HEK293 (cell line): ENCODE measurements at regions not wholly inside any gene's neighbourhood (a gene's known extent, or its start where the extent isn't known, plus 50 kb on each side); places are given as distances from the start of the nearest gene placed in this dataset.

Experiments used
- CTCF ChIA-PET: fragments of 350-600 bp; formaldehyde crosslinking; extraction: SDS; loops from one replicate; lab custom pipeline; 2021; ENCODE audit warnings: antibody characterized with exemption; lab: Yijun Ruan, JAX
- POLR2A ChIA-PET: fragments of 300-600 bp; formaldehyde crosslinking; extraction: SDS; loops from one replicate; lab custom pipeline; 2020; ENCODE audit warnings: antibody characterized with exemption, inconsistent platforms; lab: Yijun Ruan, JAX
- H3K27ac ChIP-seq: fragments of 200-500 bp; sonication (Bioruptor generic); 2 replicates; pipeline ENCODE4 v1.5.1; 2014; ENCODE audit warnings: low read depth, low read length, control low read depth, inconsistent platforms; ENCODE audit errors: extremely low read depth
- H3K36me3 ChIP-seq, 2 experiments: fragments of 200-500 bp in 1 of 2; sonication (Bioruptor generic) in 1 of 2; 1 replicate in 1 of 2; 2 replicates in 1 of 2; pipeline ENCODE4 v1.5.1; 2014 to 2017; ENCODE audit warnings: inconsistent platforms in 2 of 2, low read length in 2 of 2; ENCODE audit not compliant: control insufficient read depth in 2 of 2, insufficient read depth in 1 of 2
- H3K4me1 ChIP-seq: fragments of 200-500 bp; sonication (Bioruptor generic); 2 replicates; pipeline ENCODE4 v1.5.1; 2014; ENCODE audit warnings: mild to moderate bottlenecking, low read length, inconsistent platforms; ENCODE audit not compliant: control insufficient read depth, insufficient read depth
- H3K4me3 ChIP-seq: 2 replicates; pipeline ENCODE4 v1.5.1; 2011; ENCODE audit warnings: low read depth, mild to moderate bottlenecking, control low read depth, low read length, moderate library complexity
- H3K9me3 ChIP-seq: fragments of 200-500 bp; sonication (Bioruptor generic); 2 replicates; pipeline ENCODE4 v1.5.1; 2014; ENCODE audit warnings: low read depth, low read length, inconsistent platforms; ENCODE audit not compliant: control insufficient read depth, insufficient read depth
- FEZF1 ChIP-seq: fragments of 450-650 bp; formaldehyde crosslinking; IDR thresholded peaks from 2 replicates; pipeline ENCODE4 v1.5.1; 2016; ENCODE audit warnings: missing biosample characterization, missing genetic modification characterization
- GFI1B ChIP-seq: fragments of 450-650 bp; formaldehyde crosslinking; IDR thresholded peaks from 2 replicates; pipeline ENCODE4 v1.5.1; 2016; ENCODE audit warnings: missing biosample characterization, missing genetic modification characterization
- HOXA7 ChIP-seq: sonication (generic); formaldehyde crosslinking; IDR thresholded peaks from 2 replicates; pipeline ENCODE4 v1.8.1; 2022; ENCODE audit warnings: missing genetic modification reagents, borderline replicate concordance
- PRDM1 ChIP-seq: fragments of 450-650 bp; formaldehyde crosslinking; IDR thresholded peaks from 2 replicates; pipeline ENCODE4; 2016; ENCODE audit warnings: missing biosample characterization, missing genetic modification characterization
- SP3 ChIP-seq: fragments of 450-650 bp; formaldehyde crosslinking; IDR thresholded peaks from 2 replicates; pipeline ENCODE4 v1.5.1; 2016; ENCODE audit warnings: missing biosample characterization, missing genetic modification characterization
- ZEB2 ChIP-seq: fragments of 450-650 bp; formaldehyde crosslinking; IDR thresholded peaks from 2 replicates; pipeline ENCODE4 v1.5.1; 2016; ENCODE audit warnings: missing biosample characterization, missing genetic modification characterization
- ZFHX2 ChIP-seq: fragments of 450-650 bp; formaldehyde crosslinking; conservative IDR thresholded peaks from 2 replicates; pipeline ENCODE4 v1.5.1; 2016; ENCODE audit warnings: missing biosample characterization, missing genetic modification characterization
- ZIC2 ChIP-seq: fragments of 450-650 bp; formaldehyde crosslinking; IDR thresholded peaks from 2 replicates; pipeline ENCODE4 v1.5.1; 2016; ENCODE audit warnings: missing biosample characterization, missing genetic modification characterization
- ZNF16 ChIP-seq: fragments of 450-650 bp; formaldehyde crosslinking; IDR thresholded peaks from 2 replicates; pipeline ENCODE4 v1.5.1; 2016; ENCODE audit warnings: low read depth, missing biosample characterization, missing genetic modification characterization
- ZNF302 ChIP-seq: fragments of 450-650 bp; formaldehyde crosslinking; IDR thresholded peaks from 2 replicates; pipeline ENCODE4 v1.5.1; 2016; ENCODE audit warnings: missing biosample characterization, missing genetic modification characterization, low read depth
- ZNF423 ChIP-seq: fragments of 450-650 bp; formaldehyde crosslinking; IDR thresholded peaks from 2 replicates; pipeline ENCODE4 v1.5.1; 2016; ENCODE audit warnings: missing biosample characterization, missing genetic modification characterization
- ZNF521 ChIP-seq: fragments of 450-650 bp; formaldehyde crosslinking; IDR thresholded peaks from 2 replicates; pipeline ENCODE4 v1.5.1; 2017; ENCODE audit warnings: missing biosample characterization, mild to moderate bottlenecking, missing genetic modification characterization
- ZNF555 ChIP-seq: fragments of 450-650 bp; formaldehyde crosslinking; conservative IDR thresholded peaks from 2 replicates; pipeline ENCODE4 v1.5.1; 2017; ENCODE audit warnings: missing biosample characterization, mild to moderate bottlenecking, missing genetic modification characterization, inconsistent platforms
- TF ChIP-seq, protein P1 (sequence below): fragments of 450-650 bp; formaldehyde crosslinking; IDR thresholded peaks from 2 replicates; pipeline ENCODE4 v1.5.1; 2016; ENCODE audit warnings: missing biosample characterization, missing genetic modification characterization
- TF ChIP-seq, protein P2 (sequence below): fragments of 450-650 bp; formaldehyde crosslinking; IDR thresholded peaks from 2 replicates; pipeline ENCODE4 v1.5.1; 2016; ENCODE audit warnings: missing biosample characterization, missing genetic modification characterization
- TF ChIP-seq, protein P3 (sequence below): fragments of 450-650 bp; formaldehyde crosslinking; IDR thresholded peaks from 2 replicates; pipeline ENCODE4 v1.5.1; 2016; ENCODE audit warnings: missing biosample characterization, missing genetic modification characterization

DNA sequence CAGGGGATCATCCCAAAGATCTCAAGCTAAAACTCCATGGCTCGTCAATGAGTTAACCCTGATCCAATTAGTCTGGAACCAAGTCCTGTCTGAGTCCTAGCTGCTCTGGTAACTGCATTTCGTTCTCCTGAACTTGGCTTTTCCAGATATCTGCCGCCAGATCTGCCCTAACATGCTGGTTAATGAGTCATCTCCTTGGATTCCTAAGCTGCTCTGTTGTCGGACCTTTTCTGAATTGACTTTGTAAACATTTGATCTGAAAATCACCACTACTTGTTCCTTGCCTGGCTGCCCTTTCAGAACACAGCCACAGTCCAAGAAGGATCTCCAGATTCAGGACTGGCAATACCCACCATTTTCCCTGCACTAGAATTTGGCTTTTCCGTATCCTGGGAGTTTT lies 473.0 kb downstream of the ZSWIM6 start:
- H3K36me3 ChIP-seq: no peaks in the 10 kb centered on the region
- ChIA-PET CTCF (interaction anchor here (0.6 to 1.4 kb wide), 3 partner anchors 10 to 36 kb away, joined by 3 to 5 read pairs (median 3); no protein-coding TSS in a partner anchor), POLR2A (no interaction called here)
- no peak overlapping the region for H3K27ac ChIP-seq
- no peaks in the 10 kb centered on the region for H3K9me3 ChIP-seq
- H3K4me3 ChIP-seq: no peak overlapping the region
- no peaks in the 10 kb centered on the region for H3K4me1 ChIP-seq
- TF ChIP-seq, protein P1, sequence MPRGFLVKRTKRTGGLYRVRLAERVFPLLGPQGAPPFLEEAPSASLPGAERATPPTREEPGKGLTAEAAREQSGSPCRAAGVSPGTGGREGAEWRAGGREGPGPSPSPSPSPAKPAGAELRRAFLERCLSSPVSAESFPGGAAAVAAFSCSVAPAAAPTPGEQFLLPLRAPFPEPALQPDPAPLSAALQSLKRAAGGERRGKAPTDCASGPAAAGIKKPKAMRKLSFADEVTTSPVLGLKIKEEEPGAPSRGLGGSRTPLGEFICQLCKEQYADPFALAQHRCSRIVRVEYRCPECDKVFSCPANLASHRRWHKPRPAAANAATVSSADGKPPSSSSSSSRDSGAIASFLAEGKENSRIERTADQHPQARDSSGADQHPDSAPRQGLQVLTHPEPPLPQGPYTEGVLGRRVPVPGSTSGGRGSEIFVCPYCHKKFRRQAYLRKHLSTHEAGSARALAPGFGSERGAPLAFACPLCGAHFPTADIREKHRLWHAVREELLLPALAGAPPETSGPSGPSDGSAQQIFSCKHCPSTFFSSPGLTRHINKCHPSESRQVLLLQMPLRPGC (tag by site-specific recombination): no peak
- no peak for TF ChIP-seq ZNF521

DNA sequence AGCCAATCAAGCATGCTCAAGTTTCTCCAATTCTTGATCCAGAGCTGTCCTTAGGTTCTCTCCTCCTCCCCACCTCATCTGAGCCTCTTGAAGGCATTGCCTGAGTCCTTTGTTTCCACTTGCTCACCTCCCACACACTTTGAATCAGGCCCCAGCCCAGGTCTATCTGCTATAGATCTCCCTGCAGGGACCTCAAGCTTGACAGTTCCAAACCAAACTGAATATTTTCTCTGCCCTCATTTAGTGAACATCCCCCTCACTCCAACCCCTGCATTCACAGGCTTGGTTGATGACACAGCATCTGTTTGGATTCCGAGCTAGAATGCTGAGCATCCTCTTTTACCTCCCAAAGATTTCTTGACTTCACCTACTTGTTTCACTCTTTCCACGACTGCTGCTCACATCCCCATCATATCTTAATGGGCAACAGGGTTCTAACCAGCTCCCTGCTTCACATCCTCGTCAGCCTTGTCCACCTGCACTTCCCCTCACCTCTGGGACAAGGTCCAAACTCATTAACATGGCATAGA lies 474.5 kb downstream of the ZSWIM6 start:
- ChIA-PET POLR2A (no interaction called here), CTCF (interaction anchor here (0.6 to 0.8 kb wide), 2 partner anchors 9 to 10 kb away, joined by 3 read pairs; no protein-coding TSS in a partner anchor)

DNA sequence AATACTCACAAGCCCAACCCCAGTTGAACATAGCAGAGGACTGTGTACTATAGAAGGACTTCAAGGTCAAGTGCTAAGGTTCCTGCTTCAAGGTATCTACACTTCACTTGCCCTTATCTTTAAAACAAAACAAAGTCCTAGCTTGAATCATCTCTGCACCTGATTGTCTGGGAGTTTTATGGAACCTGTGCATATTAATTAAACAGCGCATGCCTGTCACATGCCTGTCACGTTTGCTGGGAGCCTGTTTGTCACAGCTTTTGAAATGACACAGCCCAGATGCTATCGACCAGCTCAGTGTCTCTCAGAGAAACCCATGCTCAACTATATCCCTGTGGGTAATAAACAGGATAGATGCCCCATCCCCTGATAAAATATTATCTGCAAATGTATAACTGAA lies 476.0 kb downstream of the ZSWIM6 start:
- H3K27ac ChIP-seq: no peak overlapping the region
- H3K4me1 ChIP-seq: no peaks in the 10 kb centered on the region
- CTCF ChIA-PET: interaction anchor here (0.6 to 1.6 kb wide), 2 partner anchors 39 to 410 kb away, joined by 4 to 6 read pairs; no protein-coding TSS in a partner anchor
- no peak for TF ChIP-seq ZNF302 (tag by site-specific recombination)
- TF ChIP-seq, protein P2, sequence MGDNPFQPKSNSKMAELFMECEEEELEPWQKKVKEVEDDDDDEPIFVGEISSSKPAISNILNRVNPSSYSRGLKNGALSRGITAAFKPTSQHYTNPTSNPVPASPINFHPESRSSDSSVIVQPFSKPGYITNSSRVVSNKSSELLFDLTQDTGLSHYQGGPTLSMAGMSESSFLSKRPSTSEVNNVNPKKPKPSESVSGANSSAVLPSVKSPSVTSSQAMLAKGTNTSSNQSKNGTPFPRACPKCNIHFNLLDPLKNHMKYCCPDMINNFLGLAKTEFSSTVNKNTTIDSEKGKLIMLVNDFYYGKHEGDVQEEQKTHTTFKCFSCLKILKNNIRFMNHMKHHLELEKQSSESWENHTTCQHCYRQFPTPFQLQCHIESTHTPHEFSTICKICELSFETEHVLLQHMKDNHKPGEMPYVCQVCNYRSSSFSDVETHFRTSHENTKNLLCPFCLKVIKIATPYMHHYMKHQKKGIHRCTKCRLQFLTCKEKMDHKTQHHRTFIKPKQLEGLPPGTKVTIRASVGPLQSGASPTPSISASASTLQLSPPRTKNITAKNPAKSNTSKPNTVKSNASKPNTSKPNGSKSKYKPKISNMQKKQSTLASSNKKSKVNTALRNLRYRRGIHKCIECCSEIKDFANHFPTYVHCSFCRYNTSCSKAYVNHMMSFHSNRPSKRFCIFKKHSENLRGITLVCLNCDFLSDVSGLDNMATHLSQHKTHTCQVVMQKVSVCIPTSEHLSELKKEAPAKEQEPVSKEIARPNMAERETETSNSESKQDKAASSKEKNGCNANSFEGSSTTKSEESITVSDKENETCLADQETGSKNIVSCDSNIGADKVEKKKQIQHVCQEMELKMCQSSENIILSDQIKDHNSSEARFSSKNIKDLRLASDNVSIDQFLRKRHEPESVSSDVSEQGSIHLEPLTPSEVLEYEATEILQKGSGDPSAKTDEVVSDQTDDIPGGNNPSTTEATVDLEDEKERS (tag by site-specific recombination): no peak
- no peak overlapping the region for H3K4me3 ChIP-seq
- no peaks in the 10 kb centered on the region for H3K36me3 ChIP-seq
- POLR2A ChIA-PET: no interaction called here
- H3K9me3 ChIP-seq: no peaks in the 10 kb centered on the region

More for the DNA sequence above, 474.5 kb downstream of the ZSWIM6 start:
- H3K27ac ChIP-seq: no peak overlapping the region
- H3K4me3 ChIP-seq: no peak overlapping the region
- TF ChIP-seq, protein P3, sequence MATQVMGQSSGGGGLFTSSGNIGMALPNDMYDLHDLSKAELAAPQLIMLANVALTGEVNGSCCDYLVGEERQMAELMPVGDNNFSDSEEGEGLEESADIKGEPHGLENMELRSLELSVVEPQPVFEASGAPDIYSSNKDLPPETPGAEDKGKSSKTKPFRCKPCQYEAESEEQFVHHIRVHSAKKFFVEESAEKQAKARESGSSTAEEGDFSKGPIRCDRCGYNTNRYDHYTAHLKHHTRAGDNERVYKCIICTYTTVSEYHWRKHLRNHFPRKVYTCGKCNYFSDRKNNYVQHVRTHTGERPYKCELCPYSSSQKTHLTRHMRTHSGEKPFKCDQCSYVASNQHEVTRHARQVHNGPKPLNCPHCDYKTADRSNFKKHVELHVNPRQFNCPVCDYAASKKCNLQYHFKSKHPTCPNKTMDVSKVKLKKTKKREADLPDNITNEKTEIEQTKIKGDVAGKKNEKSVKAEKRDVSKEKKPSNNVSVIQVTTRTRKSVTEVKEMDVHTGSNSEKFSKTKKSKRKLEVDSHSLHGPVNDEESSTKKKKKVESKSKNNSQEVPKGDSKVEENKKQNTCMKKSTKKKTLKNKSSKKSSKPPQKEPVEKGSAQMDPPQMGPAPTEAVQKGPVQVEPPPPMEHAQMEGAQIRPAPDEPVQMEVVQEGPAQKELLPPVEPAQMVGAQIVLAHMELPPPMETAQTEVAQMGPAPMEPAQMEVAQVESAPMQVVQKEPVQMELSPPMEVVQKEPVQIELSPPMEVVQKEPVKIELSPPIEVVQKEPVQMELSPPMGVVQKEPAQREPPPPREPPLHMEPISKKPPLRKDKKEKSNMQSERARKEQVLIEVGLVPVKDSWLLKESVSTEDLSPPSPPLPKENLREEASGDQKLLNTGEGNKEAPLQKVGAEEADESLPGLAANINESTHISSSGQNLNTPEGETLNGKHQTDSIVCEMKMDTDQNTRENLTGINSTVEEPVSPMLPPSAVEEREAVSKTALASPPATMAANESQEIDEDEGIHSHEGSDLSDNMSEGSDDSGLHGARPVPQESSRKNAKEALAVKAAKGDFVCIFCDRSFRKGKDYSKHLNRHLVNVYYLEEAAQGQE (tag by site-specific recombination): no peak
- TF ChIP-seq ZNF555 (tag by site-specific recombination) (no peak), ZNF423 (tag by site-specific recombination) (no peak), ZFHX2 (tag by site-specific recombination) (0 out of 2 replicates have a peak, but pooled peaks have one; percentile 16)
- no peaks in the 10 kb centered on the region for H3K4me1 ChIP-seq
- H3K36me3 ChIP-seq: no peaks in the 10 kb centered on the region
- H3K9me3 ChIP-seq: no peaks in the 10 kb centered on the region

DNA sequence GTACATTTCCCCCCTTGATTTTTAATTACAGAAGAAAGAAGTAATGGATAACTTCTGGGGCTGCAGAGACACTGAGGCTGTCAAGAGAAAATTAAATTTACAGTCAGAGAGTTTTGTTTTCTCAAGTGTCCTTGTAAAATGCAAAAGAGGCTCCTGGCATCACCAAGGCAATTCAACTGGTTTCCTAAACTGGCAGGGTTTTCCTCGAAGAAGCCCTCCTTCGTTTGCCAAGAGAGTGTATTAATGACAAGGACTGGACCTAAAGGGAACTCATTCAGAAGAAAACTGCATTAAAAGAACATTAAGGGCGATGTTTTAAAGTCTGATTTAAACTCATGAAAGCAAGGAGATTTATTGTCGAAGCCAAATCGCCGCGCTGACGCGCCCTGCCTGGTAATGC lies 476.9 kb downstream of the ZSWIM6 start:
- Histone ChIP-seq H3K9me3 (no peaks in the 10 kb centered on the region), H3K27ac (no peak overlapping the region), H3K4me3 (no peak overlapping the region), H3K4me1 (no peaks in the 10 kb centered on the region), H3K36me3 (no peaks in the 10 kb centered on the region)
- ChIA-PET POLR2A (no interaction called here), CTCF (interaction anchor here (1.2 to 1.6 kb wide), 2 partner anchors 9 to 40 kb away, joined by 6 read pairs; no protein-coding TSS in a partner anchor)
- TF ChIP-seq ZNF16 (tag by site-specific recombination) (no peak), FEZF1 (tag by site-specific recombination) (no peak), GFI1B (tag by site-specific recombination) (no peak), SP3 (no peak), HOXA7 (CRISPR knock-in tag) (no peak), PRDM1 (no peak), ZIC2 (tag by site-specific recombination) (no peak), ZEB2 (tag by site-specific recombination) (no peak)
- TF ChIP-seq, protein P2 (tag by site-specific recombination): no peak
